Neural progenitor cell (in vitro differentiated cells): ENCODE measurements at regions not wholly inside any gene's neighbourhood (a gene's known extent, or its start where the extent isn't known, plus 50 kb on each side); places are given as distances from the start of the nearest gene placed in this dataset.
A peak's percentile ranks its signal among the peaks of the same experiment; 100 is the strongest.

ENCODE experiments used
- DNase-seq: peaks from one replicate; pipeline ENCODE4 v3.0.0-alpha.2; 2016; ENCODE audit warnings: low spot score
- H2AFZ ChIP-seq: fragments of 200-600 bp; sonication (generic); replicated peaks from 2 replicates; pipeline ENCODE4 v1.6.1; 2016; ENCODE audit warnings: antibody characterized with exemption
- H3F3A ChIP-seq: fragments of 200-600 bp; sonication (generic); 2 replicates; pipeline ENCODE4 v1.6.1; 2016; ENCODE audit warnings: antibody characterized with exemption, low read depth
- H3K27ac ChIP-seq: fragments of 200-600 bp; sonication (generic); 2 replicates; pipeline ENCODE4 v1.5.1; 2016; ENCODE audit warnings: mild to moderate bottlenecking
- H3K27me3 ChIP-seq: fragments of 200-600 bp; sonication (generic); 2 replicates; pipeline ENCODE4 v1.6.1; 2016; ENCODE audit warnings: mild to moderate bottlenecking, moderate library complexity
- H3K36me3 ChIP-seq: fragments of 200-600 bp; sonication (generic); 2 replicates; pipeline ENCODE4 v1.5.1; 2016
- H3K4me1 ChIP-seq: fragments of 200-600 bp; sonication (generic); 2 replicates; pipeline ENCODE4 v1.6.1; 2016; ENCODE audit warnings: mixed run types
- H3K4me2 ChIP-seq: fragments of 200-600 bp; sonication (generic); 2 replicates; pipeline ENCODE4 v1.6.1; 2016
- H3K4me3 ChIP-seq: fragments of 200-600 bp; sonication (generic); 2 replicates; pipeline ENCODE4 v1.5.1; 2016
- H3K79me2 ChIP-seq: fragments of 200-600 bp; sonication (generic); 2 replicates; pipeline ENCODE4 v1.6.1; 2016; ENCODE audit warnings: low read depth
- H3K9ac ChIP-seq: fragments of 200-600 bp; sonication (generic); 2 replicates; pipeline ENCODE4 v1.6.1; 2016
- H3K9me3 ChIP-seq: fragments of 200-600 bp; sonication (generic); 2 replicates; pipeline ENCODE4 v1.5.1; 2016; ENCODE audit warnings: low read depth
- H4K20me1 ChIP-seq: fragments of 200-600 bp; sonication (generic); 2 replicates; pipeline ENCODE4 v1.6.1; 2016; ENCODE audit warnings: low read depth
- H3K27ac Mint-ChIP-seq: 3 replicates; pipeline ENCODE4 v1.8.0; 2021; ENCODE audit warnings: mixed read lengths
- H3K27me3 Mint-ChIP-seq: 2 replicates; pipeline ENCODE4 v1.8.0; 2022; ENCODE audit warnings: low read depth, mild to moderate bottlenecking, inconsistent platforms, moderate library complexity, mixed read lengths; ENCODE audit not compliant: insufficient read depth
- H3K36me3 Mint-ChIP-seq: 3 replicates; pipeline ENCODE4 v1.8.0; 2021; ENCODE audit warnings: mixed read lengths
- H3K4me1 Mint-ChIP-seq: 3 replicates; pipeline ENCODE4 v1.8.0; 2021; ENCODE audit warnings: mixed read lengths
- H3K4me3 Mint-ChIP-seq: 3 replicates; pipeline ENCODE4 v1.8.0; 2021; ENCODE audit warnings: mild to moderate bottlenecking, moderate library complexity, mixed read lengths
- H3K9me3 Mint-ChIP-seq: 3 replicates; pipeline ENCODE4 v1.8.0; 2020; ENCODE audit warnings: mixed read lengths
- EZH2 ChIP-seq: fragments of 200-600 bp; sonication (generic); IDR thresholded peaks from 2 replicates; pipeline ENCODE4 v1.6.1; 2017; ENCODE audit warnings: antibody characterized with exemption, mild to moderate bottlenecking, moderate library complexity
- EZH2phosphoT487 ChIP-seq: fragments of 200-600 bp; sonication (generic); IDR thresholded peaks from 2 replicates; pipeline ENCODE4 v1.6.1; 2017; ENCODE audit warnings: antibody characterized with exemption
- TF ChIP-seq, protein P1 (sequence below): fragments of 200-600 bp; sonication (generic); IDR thresholded peaks from 2 replicates; pipeline ENCODE4 v1.5.1; 2017; ENCODE audit warnings: antibody characterized with exemption, mild to moderate bottlenecking

DNA sequence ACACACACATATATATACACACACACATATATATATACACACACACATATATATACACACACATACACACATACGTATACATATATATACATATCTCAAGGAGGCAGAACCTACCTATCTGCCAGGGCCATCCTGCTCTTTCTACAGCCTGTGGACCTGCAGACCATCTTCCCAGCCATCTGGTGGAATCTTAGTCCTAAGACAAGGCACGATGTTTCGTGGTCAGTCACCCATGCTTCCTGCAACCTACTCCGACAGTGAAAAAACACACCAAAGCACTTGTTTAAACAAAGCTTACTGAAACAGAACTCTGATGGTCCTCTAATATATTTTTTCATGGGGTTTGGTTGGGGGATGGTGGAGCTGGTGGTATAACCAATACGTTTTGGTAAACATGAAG lies 164.2 kb upstream of the ZNF521 start:
- Mint-ChIP-seq H3K27me3 (peaks cover 4% of the 10 kb centered on the region), H3K27ac (no peak overlapping the region)

GRCh38 chr18:25510096-25510495 lies 158.1 kb upstream of the ZNF521 start:
- no peak overlapping the region for H3K27ac Mint-ChIP-seq
- H3K79me2 ChIP-seq: no peaks in the 10 kb centered on the region
- H3K9ac ChIP-seq: no peak overlapping the region
- no peak overlapping the region for H3K27ac ChIP-seq
- H3K9me3 ChIP-seq: no peaks in the 10 kb centered on the region
- no peak overlapping the region for H3K4me2 ChIP-seq
- H3K27me3 ChIP-seq: no peaks in the 10 kb centered on the region
- no peak overlapping the region for H3K4me3 ChIP-seq
- no peaks in the 10 kb centered on the region for H3K27me3 Mint-ChIP-seq
- H2AFZ ChIP-seq: no peak overlapping the region
- H3K4me1 Mint-ChIP-seq: peaks cover 8% of the 10 kb centered on the region
- H3K4me1 ChIP-seq: no peaks in the 10 kb centered on the region
- H3K36me3 ChIP-seq: no peaks in the 10 kb centered on the region
- no peak for DNase-seq
- H4K20me1 ChIP-seq: no peaks in the 10 kb centered on the region
- no peaks in the 10 kb centered on the region for H3F3A ChIP-seq
- H3K4me3 Mint-ChIP-seq: no peak overlapping the region
- TF ChIP-seq, protein P1, sequence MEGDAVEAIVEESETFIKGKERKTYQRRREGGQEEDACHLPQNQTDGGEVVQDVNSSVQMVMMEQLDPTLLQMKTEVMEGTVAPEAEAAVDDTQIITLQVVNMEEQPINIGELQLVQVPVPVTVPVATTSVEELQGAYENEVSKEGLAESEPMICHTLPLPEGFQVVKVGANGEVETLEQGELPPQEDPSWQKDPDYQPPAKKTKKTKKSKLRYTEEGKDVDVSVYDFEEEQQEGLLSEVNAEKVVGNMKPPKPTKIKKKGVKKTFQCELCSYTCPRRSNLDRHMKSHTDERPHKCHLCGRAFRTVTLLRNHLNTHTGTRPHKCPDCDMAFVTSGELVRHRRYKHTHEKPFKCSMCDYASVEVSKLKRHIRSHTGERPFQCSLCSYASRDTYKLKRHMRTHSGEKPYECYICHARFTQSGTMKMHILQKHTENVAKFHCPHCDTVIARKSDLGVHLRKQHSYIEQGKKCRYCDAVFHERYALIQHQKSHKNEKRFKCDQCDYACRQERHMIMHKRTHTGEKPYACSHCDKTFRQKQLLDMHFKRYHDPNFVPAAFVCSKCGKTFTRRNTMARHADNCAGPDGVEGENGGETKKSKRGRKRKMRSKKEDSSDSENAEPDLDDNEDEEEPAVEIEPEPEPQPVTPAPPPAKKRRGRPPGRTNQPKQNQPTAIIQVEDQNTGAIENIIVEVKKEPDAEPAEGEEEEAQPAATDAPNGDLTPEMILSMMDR: no peak
- TF ChIP-seq EZH2phosphoT487: no peak
- H3K9me3 Mint-ChIP-seq: peaks cover 4% of the 10 kb centered on the region
- H3K36me3 Mint-ChIP-seq: no peaks in the 10 kb centered on the region

More for the DNA sequence above, 164.2 kb upstream of the ZNF521 start:
- Histone ChIP-seq H3K4me3 (no peak overlapping the region), H3K9ac (no peak overlapping the region), H3K4me1 (peaks cover 23% of the 10 kb centered on the region), H3K27me3 (no peaks in the 10 kb centered on the region), H3K9me3 (no peaks in the 10 kb centered on the region), H3F3A (no peaks in the 10 kb centered on the region), H4K20me1 (no peaks in the 10 kb centered on the region), H3K79me2 (no peaks in the 10 kb centered on the region), H3K4me2 (peak overlapping the region; percentile 42), H3K27ac (no peak overlapping the region), H2AFZ (no peak overlapping the region), H3K36me3 (no peaks in the 10 kb centered on the region)
- no peak overlapping the region for H3K4me3 Mint-ChIP-seq
- DNase-seq: no peak
- TF ChIP-seq, protein P1: no peak
- TF ChIP-seq EZH2 (no peak), EZH2phosphoT487 (no peak)
- peaks cover 4% of the 10 kb centered on the region for H3K9me3 Mint-ChIP-seq
- peaks cover 26% of the 10 kb centered on the region for H3K4me1 Mint-ChIP-seq
- H3K36me3 Mint-ChIP-seq: no peaks in the 10 kb centered on the region

DNA sequence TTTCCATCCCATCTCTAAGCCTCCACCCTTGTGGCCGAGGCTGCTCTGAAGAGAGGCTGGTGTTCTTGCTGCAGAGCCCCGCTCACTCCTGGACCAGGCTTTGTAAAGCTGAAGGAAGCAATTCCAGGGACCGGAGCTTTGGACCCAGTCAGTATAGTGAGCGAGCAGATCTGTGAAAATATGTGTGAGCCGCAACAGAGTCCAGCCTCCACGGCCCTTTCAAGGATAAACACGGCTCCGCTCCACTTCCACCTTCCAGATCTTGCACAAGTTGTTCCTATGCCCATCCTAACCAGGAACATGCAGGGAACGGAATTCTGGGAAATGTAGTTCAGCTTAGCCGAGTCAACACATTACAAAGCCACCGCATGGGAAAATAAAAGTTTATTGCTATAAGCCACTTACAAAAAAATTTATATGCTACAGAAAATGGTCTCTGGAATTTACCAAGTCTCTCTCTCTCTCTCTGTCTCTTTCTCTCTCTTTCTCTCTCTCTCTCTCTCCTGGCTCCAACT lies 151.7 kb upstream of the ZNF521 start:
- H3K27me3 ChIP-seq: no peaks in the 10 kb centered on the region
- TF ChIP-seq, protein P1: no peak
- TF ChIP-seq EZH2: no peak
- no peaks in the 10 kb centered on the region for H3F3A ChIP-seq
- no peak overlapping the region for H3K9ac ChIP-seq
- H3K4me3 Mint-ChIP-seq: peak overlapping the region; percentile 74
- no peaks in the 10 kb centered on the region for H3K27me3 Mint-ChIP-seq
- H3K27ac Mint-ChIP-seq: no peak overlapping the region
- H3K36me3 ChIP-seq: no peaks in the 10 kb centered on the region
- H3K36me3 Mint-ChIP-seq: no peaks in the 10 kb centered on the region
- H3K79me2 ChIP-seq: no peaks in the 10 kb centered on the region
- peak; percentile 57 for DNase-seq
- peak overlapping the region; percentile 80 for H3K4me2 ChIP-seq
- no peak overlapping the region for H3K27ac ChIP-seq
- H3K4me1 Mint-ChIP-seq: peaks cover 11% of the 10 kb centered on the region
- H3K9me3 ChIP-seq: peaks cover 11% of the 10 kb centered on the region
- H3K4me3 ChIP-seq: peak overlapping the region; percentile 46
- peaks cover 3% of the 10 kb centered on the region for H3K4me1 ChIP-seq
- H4K20me1 ChIP-seq: no peaks in the 10 kb centered on the region
- H2AFZ ChIP-seq: peak overlapping the region; percentile 100
- H3K9me3 Mint-ChIP-seq: peaks cover 6% of the 10 kb centered on the region
